Right atrium auricular region (tissue), 2 donors: ENCODE measurements at regions not wholly inside any gene's neighbourhood (a gene's known extent, or its start where the extent isn't known, plus 50 kb on each side); places are given as distances from the start of the nearest gene placed in this dataset.

Experiments used
- DNase-seq: peaks from one replicate; pipeline ENCODE4 v3.0.0-alpha.2; 2019; ENCODE audit warnings: low spot score
- H3K27ac ChIP-seq, 2 donors: fragments of 200-600 bp; sonication (generic); 1 replicate in 1 of 2; 2 replicates in 1 of 2; pipeline ENCODE4 v1.5.1; 2016 to 2019
- H3K27me3 ChIP-seq, 2 donors: fragments of 200-600 bp; sonication (generic); one replicate each; pipeline versions ENCODE4 v1.5.1 to v1.6.0; 2017 to 2019
- H3K36me3 ChIP-seq: fragments of 200-600 bp; sonication (generic); one replicate; pipeline ENCODE4 v1.5.1; 2016
- H3K4me1 ChIP-seq, 2 donors: fragments of 200-600 bp; sonication (generic); one replicate each; pipeline versions ENCODE4 v1.5.1 to v1.6.0; 2017 to 2019
- H3K4me3 ChIP-seq, 2 donors: fragments of 200-600 bp; sonication (generic); 1 replicate in 1 of 2; 2 replicates in 1 of 2; pipeline ENCODE4 v1.5.1; 2017 to 2019; ENCODE audit warnings: mild to moderate bottlenecking in 1 of 2, moderate library complexity in 1 of 2
- H3K9me3 ChIP-seq, 2 donors: fragments of 200-600 bp; sonication (generic); one replicate each; pipeline ENCODE4 v1.5.1; 2019
- CTCF ChIP-seq, 2 donors: fragments of 200-600 bp; sonication (generic); IDR thresholded peaks; one replicate each; pipeline ENCODE4 v1.5.1; 2019; ENCODE audit warnings: antibody characterized with exemption in 2 of 2

GRCh38 chr5:171537070-171537849, 117.8 kb downstream of the FGF18 start:
- DNase-seq = peak; percentile 40
- Histone ChIP-seq H3K27me3 (no peaks in the 10 kb centered on the region), H3K4me3 (no peak overlapping the region), H3K4me1 (peaks cover 0 to 6% of the 10 kb centered on the region in 2 donors), H3K9me3 (no peaks in the 10 kb centered on the region), H3K36me3 (no peaks in the 10 kb centered on the region), H3K27ac (no peak overlapping the region)
- no peak for TF ChIP-seq CTCF (IDR thresholded peaks at IDR 0.05)

- H3K4me1 ChIP-seq = peaks cover 0 to 12% of the 10 kb centered on the region in 2 donors
- no peaks in the 10 kb centered on the region for H3K9me3 ChIP-seq
- DNase-seq = no peak
- TF ChIP-seq CTCF (IDR thresholded peaks at IDR 0.05) = no peak
- H3K4me3 ChIP-seq = no peak overlapping the region
- H3K36me3 ChIP-seq = no peaks in the 10 kb centered on the region
- no peaks in the 10 kb centered on the region for H3K27me3 ChIP-seq
- no peak overlapping the region for H3K27ac ChIP-seq
Observed at GRCh38 chr5:171537923-171538537, 118.6 kb downstream of the FGF18 start.

GRCh38 chr5:171538681-171539080, 119.2 kb downstream of the FGF18 start:
- H3K4me3 ChIP-seq = no peak overlapping the region
- H3K4me1 ChIP-seq = peaks cover 0 to 12% of the 10 kb centered on the region in 2 donors
- no peaks in the 10 kb centered on the region for H3K36me3 ChIP-seq
- no peaks in the 10 kb centered on the region for H3K27me3 ChIP-seq
- H3K27ac ChIP-seq = no peak overlapping the region
- no peak for TF ChIP-seq CTCF (IDR thresholded peaks at IDR 0.05)
- no peaks in the 10 kb centered on the region for H3K9me3 ChIP-seq
- DNase-seq = no peak

DNA sequence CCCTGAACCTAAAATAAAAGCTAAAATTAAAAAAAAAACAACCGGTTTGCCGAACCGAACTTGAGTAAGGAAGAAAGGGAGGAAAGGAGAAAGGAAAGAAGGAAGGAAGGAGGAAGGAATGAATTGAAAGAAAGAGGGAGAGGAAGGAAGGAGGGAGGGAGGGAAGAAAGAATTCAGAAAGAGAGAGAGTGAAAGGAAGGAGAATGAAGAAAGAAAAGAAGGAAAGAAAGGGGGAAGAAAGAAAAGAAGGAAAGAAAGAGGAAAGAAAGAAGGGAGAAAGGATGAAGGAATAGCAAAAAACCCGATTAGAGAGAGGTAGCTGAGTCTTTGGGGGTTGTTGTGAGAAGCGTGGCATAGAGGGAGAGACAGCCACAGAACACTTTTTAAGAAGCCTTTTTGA, 121.4 kb downstream of the FGF18 start:
- Histone ChIP-seq H3K27me3 (no peaks in the 10 kb centered on the region), H3K4me1 (peaks cover 0 to 6% of the 10 kb centered on the region in 2 donors), H3K4me3 (no peak overlapping the region), H3K27ac (no peak overlapping the region), H3K36me3 (no peaks in the 10 kb centered on the region), H3K9me3 (no peaks in the 10 kb centered on the region)
- no peak for DNase-seq
- no peak for TF ChIP-seq CTCF (IDR thresholded peaks at IDR 0.05)

DNA sequence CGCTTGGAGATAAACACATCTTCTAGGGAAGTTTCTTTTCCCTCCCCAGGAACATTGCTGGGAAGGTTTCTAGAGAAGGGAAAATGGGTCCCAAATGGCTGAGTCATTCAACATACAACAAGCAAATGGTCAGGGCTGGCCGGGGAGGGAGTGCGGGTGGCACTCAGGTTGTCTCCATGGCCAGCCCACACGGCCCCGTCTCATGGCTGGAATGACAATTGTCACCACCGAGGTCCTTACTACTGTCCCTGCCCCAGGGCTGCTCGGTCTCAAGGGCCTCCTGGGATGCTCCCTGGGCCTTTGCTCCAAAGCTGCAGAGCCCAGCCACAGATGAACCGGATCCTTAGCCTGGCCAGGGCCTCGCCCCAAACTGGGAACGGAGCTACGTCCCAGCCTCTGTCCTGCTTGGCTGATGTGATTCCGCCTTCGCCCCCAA, 121.9 kb downstream of the FGF18 start:
- Histone ChIP-seq H3K4me3 (no peak overlapping the region), H3K4me1 (peaks cover 0 to 6% of the 10 kb centered on the region in 2 donors), H3K27ac (no peak overlapping the region), H3K9me3 (no peaks in the 10 kb centered on the region), H3K27me3 (no peaks in the 10 kb centered on the region), H3K36me3 (no peaks in the 10 kb centered on the region)
- no peak for DNase-seq
- TF ChIP-seq CTCF (IDR thresholded peaks at IDR 0.05) = no peak
